Skin epidermis (tissue), 12 donors: ENCODE measurements at regions not wholly inside any gene's neighbourhood (a gene's known extent, or its start where the extent isn't known, plus 50 kb on each side); places are given as distances from the start of the nearest gene placed in this dataset.
"Not testable (repeated sequence)": the region's sequence is repeated elsewhere in the genome, so short reads cannot be mapped to it uniquely, and the experiment has no call there.

Source experiments
- H3K27ac ChIP-seq, 21 experiments: fragments of 200-600 bp; sonication (generic) in 11 of 21; one replicate each; pipeline ENCODE4 v1.5.0; 2020; ENCODE audit warnings: mild to moderate bottlenecking in 3 of 21, inconsistent platforms in 2 of 21, moderate library complexity in 2 of 21
- H3K4me3 ChIP-seq, 7 experiments: fragments of 200-600 bp; sonication (generic) in 2 of 7; one replicate each; pipeline ENCODE4 v1.5.0; 2020; ENCODE audit warnings: inconsistent platforms in 2 of 7, mild to moderate bottlenecking in 2 of 7, moderate library complexity in 1 of 7

DNA sequence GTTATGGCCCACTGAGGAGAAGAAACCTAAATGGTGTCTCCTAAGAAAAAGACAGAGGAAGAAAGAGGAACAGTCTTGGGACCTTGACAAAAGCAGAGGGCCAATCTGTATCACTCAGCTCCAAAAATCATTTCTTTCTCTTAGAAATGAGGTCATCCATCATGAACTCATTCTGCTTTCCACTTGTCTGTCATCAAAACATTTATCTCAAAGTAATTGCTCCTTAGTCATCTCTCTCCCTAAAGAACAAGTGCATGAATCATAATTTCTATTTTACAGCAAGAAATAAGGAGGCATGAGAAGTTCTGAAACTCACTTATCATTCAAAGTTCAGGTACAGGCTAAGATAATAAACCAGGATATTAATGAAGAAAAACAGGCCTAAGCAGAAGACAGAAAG is 375.6 kb downstream of the KCNA4 start:
- no peak overlapping the region for H3K4me3 ChIP-seq
- no peak overlapping the region for H3K27ac ChIP-seq

DNA sequence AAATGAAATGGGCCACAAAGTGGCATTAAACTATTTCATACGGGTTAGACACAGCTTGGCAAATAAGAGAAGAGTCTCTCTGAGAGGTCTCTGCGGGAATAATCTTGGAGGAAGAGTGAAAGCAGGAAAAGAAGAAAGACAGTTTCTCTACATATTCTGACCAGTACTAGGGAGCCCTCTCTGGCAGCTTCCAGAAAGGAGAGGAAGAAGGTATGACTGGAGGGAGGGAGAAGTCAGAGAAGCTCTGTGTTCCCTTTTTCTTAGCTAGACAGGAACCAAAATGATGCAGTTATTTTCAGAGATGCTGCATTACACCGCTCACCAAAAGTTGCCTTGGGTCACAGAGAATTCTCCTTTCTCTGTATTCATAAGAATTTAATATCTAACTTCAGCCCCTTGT is 382.1 kb downstream of the KCNA4 start:
- Histone ChIP-seq H3K4me3 (no peak overlapping the region), H3K27ac (no peak overlapping the region)

DNA sequence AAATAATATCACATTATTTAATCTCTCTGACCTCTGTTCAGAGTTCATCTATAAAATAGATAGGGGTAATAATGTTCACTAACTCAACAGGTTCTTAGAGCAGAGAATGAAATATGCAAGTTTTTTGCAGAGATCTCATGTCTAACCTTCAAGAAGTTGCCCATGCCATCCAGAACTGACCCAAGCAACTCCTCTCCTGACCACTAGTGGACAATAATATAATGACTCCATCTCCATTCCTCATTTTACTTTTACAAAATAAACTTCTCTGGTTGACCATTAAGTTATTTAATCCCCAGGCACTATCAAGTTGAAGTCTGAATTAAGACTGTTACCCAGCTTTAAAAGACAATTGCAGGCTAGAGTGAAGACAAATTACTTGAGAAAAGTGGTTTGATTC is 382.6 kb downstream of the KCNA4 start:
- no peak overlapping the region for H3K27ac ChIP-seq

DNA sequence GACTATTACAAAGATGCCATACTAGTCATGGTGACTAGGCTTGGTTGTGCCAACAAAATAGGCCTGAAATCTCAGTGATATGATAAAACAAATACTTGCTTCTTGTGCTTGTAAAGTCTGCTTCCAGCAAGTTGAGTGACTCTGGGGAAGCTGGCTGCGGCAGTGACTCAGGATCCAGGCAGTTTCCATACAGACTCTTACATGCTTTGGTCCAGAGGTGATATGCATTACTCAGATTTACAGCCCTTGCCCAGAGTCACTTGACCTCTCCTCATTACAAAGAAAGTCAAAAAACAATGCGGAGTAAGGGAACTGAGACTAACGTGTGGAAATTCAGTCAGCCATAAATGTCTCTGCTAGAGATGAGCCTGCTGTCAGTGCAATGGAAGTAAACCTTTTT is 387.5 kb downstream of the KCNA4 start:
- no peak overlapping the region for H3K27ac ChIP-seq
- H3K4me3 ChIP-seq = no peak overlapping the region

More for the DNA sequence above, 382.6 kb downstream of the KCNA4 start:
- H3K4me3 ChIP-seq = no peak overlapping the region

DNA sequence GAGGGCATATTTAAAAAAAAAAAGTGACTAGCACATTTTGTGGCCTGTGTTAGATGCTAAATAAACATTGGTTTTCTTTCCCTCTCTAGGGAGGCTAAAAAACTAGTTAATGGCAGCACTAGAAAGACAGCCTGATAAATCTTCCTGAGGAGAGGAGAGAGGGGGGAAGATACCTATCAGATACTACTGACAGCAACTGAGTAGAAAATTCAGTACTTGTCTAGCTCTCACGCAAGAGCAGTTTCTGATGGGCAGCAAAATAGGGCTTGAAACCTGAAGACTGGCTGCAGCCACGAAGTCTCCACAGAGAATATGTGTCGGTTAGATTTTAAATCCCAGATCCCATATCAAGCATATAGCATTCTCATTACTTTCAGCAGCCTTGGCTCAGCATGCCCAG is 388.2 kb downstream of the KCNA4 start:
- Histone ChIP-seq H3K4me3 (no peak overlapping the region), H3K27ac (no peak overlapping the region)

DNA sequence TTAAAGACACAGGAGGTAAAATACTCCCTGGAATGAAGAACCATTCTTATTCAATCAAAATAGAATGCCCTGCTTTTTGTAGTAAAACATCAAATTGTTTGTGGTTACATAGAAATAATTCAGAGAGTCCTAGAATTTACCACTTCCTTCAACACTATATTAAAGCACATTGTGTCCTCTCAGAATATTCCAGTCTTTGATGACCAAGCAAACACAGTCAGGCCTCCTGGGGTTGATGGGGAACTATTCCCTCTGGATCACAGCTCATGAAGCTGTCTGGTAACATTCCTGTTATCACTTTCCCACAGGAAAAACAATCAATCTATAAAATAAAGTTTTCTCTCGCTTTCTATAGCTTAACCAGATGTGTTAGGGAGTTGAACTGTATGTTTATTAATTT is 389.3 kb downstream of the KCNA4 start:
- Histone ChIP-seq H3K4me3 (no peak overlapping the region), H3K27ac (no peak overlapping the region)

DNA sequence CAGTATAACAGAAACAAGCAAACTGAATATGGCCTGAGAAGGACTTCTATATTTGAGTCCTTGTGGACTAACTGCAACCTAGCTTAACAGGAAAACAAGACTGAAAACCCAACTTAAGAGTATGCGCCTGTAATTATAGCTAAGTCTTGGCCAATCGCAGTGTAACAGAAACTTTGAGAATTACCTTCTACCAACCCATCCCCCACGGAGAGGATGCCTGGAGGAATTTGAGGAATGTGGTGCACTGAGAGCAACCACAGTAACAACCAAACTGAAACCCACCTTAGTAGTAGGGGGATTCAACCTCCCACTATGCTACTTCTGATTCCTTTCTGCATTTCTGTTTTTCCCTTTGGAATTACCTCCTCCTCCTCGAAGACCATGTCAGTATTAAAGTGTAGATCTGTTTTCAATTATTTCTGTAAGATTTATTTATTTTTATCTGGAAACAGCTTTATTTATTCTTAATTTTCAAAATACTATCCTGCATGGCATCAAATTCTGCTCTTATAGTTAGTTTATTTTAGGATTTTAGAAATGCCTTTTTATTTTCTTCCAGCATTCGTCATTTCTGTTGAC is 393.6 kb downstream of the KCNA4 start:
- H3K4me3 ChIP-seq = no peak overlapping the region
- no peak overlapping the region for H3K27ac ChIP-seq

DNA sequence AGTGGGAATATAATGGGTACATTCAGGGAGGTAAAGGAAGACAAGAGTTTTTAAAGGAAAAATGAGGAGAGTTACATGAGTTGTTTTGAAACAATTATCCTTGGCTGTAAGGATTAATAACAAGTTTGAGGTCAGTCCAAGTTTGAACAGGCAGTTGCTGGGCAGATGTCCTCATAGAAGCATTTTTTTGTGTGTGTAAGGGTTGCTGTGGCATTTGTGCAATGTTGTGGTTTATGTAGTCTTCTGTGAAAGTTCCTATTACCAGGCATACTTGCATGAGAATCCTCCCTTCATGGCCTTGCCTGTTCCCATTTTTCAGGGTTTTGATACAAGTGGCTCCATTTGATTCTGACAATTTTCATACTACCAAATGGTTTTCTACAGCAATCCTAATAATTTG is 400.2 kb downstream of the KCNA4 start:
- H3K27ac ChIP-seq = no peak overlapping the region

DNA sequence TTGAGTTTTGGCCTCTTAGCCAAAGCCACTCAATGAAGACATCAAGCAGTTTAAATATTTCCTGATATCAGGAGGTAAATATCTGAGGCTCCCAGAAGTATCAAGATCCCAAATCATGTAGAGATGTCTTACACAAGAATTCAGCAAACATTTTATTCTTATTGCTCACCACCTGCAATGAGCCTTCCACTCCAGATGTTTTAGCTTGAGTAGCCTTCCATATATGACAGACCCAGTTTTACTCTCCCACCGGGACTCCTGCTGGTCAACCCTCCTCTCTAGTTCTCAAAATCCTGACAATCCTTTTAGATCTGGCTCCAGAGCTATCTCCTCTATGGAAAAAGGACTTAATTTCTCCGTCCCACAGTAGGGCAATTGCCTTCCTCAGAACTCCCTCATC is 404.4 kb downstream of the KCNA4 start:
- Histone ChIP-seq H3K4me3 (no peak overlapping the region), H3K27ac (no peak overlapping the region)

More for the DNA sequence above, 400.2 kb downstream of the KCNA4 start:
- H3K4me3 ChIP-seq = no peak overlapping the region

DNA sequence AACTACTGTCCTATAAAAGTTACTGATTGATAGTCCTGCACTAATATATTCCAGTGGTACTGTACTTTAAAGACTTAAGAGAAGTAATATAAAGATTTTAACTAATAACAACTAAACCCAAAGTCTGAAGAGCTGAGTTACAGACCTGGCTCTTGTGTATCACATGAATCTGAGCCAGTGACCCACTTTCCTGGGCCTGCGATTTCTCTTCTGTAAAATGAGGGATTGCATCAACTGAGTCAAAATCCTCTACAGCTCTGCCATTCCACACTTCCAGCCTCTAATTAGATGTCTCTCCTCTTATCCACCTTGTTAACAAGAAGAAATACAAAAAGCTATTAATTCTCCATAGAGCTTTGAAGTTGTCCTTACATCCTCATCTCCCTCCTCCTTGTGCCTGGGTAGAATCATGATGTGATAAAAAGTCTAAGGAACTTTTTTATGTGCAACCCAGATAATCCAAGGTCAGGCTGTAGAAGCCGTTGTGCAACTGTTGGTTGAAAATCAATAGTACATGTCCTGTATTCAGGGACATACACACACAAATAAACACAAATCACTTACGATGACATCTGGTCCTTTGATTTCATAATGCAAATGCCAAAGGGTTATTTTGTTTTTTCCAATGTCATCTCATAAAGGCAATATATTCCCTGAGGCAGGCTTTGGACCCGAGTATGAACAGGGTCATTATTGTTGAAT is 410.3 kb downstream of the KCNA4 start:
- H3K27ac ChIP-seq = no peak overlapping the region
- H3K4me3 ChIP-seq = no peak overlapping the region

DNA sequence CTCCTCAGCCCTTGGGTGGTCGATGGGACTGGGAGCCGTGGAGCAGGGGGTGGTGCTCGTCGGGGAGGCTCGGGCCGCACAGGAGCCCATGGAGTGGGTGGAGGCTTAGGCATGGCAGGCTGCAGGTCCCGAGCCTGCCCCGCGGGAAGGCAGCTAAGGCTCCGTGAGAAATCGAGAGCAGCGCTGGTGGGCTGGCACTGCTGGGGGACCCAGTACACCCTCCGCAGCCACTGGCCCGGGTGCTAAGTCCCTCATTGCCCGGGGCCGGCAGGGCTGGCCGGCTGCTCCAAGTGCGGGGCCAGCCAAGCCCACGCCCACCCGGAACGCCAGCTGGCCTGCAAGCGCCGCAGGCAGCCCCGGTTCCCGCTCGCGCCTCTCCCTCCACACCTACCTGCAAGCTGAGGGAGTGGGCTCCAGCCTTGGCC is 416.7 kb downstream of the KCNA4 start:
- not testable (repeated sequence) for H3K27ac ChIP-seq, H3K4me3 ChIP-seq

DNA sequence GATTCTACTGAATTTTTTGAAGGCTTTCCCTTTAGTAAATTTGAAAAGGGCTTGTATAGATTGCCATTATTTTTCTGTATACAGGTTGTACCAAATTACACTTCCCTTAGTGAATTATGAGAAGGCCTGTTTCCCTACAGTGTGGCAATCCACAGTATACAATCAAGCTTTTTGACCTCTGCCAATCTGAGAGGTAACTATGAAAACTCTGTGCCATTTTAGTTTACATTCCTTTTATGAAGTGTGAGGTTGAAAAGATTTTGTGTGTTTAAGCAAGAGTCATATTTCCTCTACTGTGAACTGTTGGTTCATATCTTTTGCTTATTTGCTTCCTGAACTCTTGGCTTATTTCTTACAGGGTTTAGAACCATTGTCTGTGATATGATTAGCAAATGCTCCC is 432.5 kb downstream of the KCNA4 start:
- H3K4me3 ChIP-seq = no peak overlapping the region
- no peak overlapping the region for H3K27ac ChIP-seq

DNA sequence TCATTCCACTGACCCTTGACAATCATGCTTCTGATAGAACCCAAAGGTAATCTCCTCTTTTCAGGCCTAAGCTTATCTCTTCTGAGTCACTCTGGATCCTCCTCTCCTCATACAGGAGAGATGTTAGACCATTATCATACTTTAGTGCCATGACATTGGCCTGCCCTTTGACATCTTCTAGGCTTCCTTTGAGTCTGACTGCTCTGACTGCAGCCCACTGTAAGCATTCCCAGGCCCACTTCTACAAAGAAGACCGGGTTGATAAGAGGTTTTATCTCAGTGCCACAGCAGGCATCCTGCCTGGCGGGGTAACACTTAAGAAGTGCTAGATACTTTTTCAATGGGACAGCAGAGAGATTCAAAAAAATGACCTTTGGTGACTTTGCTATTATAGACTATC is 438.0 kb downstream of the KCNA4 start:
- H3K27ac ChIP-seq = no peak overlapping the region
- no peak overlapping the region for H3K4me3 ChIP-seq

DNA sequence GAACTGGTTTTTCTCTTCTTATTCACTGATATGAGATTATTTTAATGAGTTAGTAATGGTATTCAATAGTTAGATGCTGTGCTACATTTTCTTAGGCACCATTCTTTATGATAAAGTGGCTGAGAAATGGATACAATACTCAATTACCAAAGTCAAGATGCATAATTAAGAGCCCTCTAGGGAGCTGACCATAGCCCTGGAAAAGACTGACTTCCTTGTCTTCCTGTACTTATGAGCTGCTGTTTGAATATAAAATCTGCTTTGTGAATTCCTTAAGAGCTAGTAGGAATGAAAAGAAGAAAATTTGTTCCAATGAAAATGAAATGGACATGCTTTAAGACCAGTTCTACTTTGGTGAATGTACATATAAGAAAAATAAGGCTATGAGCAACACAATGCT is 452.3 kb downstream of the KCNA4 start:
- Histone ChIP-seq H3K4me3 (no peak overlapping the region), H3K27ac (no peak overlapping the region)

DNA sequence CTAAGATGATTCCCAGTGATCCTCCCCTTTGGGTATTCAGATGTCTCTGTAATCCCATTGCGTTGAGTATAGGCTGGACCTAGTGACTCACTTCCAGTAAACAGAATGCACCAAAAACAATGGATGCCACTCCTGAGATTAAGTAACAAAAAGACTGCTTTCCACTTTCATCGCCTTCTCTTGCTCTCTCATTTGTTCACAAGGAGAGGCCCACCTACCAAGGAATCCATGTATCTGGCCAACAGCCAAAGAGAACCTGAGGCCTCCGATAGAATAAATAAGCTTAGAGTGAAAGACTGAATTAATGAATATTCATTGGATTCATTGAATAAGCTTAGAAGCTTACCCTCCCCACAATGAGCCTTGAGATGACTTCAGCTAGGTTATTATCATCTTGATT is 454.6 kb downstream of the KCNA4 start:
- Histone ChIP-seq H3K27ac (no peak overlapping the region), H3K4me3 (no peak overlapping the region)

DNA sequence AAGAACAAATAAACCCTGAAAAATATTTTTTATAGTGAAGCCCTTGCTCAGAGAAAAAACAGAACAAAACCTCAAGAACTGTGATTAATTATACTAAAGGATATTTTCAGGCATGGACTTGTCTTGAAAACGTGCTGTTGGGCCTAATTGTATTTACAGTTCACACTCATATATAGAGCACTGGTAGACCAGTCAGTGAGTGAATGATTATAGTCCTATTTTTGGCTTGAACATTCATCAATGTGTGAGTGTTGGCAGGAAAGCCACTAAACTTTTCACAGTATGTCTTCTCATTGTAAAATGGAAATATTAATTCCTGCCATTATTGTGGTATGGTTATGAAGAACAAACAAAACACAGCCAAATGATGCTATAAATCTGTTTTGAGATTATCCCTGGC is 462.8 kb downstream of the KCNA4 start:
- Histone ChIP-seq H3K27ac (no peak overlapping the region), H3K4me3 (no peak overlapping the region)

DNA sequence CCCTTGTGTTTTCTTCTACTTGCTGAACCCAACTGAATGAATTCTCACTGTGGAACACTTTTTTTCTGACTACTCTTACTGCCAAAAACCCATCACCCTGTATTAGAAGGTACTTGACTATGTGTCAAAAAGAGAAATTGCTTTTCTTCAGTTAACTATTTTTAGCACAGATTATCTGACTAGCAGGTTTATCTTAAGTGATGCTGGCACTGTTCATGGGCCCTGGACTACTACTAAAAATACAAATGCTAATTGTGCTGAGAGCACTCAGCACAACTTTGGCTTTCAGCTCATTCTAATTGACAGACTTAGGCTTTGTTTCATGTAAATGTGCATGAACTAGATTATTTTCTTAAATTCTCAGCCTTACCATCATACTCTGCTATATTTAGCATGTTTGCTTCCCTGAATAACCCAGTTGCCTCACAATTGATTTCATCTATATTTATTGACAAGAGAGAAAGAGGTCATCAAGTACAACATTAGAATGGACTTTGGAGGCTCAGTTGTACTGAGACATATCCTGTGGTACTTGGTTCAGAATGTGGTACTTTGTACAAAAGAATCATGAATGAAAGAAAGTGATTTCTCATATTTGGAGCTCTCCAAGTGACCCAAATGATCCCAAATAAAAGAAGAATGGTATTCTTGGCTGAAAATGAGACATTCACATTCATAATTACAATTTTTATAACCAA is 478.3 kb downstream of the KCNA4 start:
- H3K27ac ChIP-seq = no peak overlapping the region

DNA sequence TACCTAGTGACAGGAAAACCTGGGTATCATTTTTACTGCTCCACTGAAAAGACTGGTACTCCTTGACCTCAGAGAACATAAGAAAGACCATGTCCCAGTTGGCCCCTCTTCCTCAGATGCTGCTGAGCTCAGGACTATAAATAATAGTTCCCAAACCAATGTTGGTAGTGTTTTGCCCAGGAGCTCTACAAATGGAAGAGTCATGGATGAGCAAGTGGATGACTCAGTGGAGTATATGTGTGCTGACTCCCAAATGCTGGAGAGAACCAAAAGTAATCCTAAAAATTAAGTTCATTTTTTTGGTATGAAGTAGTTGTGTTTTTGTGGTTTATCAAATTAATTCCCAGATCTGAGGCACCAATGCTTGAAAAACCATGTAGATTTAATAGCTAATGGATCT is 482.0 kb downstream of the KCNA4 start:
- Histone ChIP-seq H3K4me3 (no peak overlapping the region), H3K27ac (no peak overlapping the region)

More for the DNA sequence above, 478.3 kb downstream of the KCNA4 start:
- no peak overlapping the region for H3K4me3 ChIP-seq

DNA sequence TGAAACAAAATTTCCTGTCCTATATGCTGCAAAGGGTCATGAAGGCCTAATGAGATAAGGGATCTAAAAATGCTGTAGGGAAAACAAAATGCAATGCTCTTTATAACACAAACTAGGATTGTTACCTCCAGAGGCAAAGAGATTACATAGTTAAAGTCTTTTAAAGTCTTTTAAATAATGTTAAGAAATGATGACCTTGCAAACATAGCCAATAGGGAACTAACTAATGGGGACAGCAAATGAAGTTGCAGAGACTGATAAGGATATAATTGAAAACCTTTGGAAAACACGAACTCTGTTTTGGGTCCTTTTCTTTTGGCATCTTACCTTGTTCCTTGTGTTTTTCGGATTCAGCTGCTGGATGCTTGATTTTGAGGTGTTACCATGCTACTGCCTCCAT is 485.9 kb downstream of the KCNA4 start:
- no peak overlapping the region for H3K4me3 ChIP-seq
- no peak overlapping the region for H3K27ac ChIP-seq

DNA sequence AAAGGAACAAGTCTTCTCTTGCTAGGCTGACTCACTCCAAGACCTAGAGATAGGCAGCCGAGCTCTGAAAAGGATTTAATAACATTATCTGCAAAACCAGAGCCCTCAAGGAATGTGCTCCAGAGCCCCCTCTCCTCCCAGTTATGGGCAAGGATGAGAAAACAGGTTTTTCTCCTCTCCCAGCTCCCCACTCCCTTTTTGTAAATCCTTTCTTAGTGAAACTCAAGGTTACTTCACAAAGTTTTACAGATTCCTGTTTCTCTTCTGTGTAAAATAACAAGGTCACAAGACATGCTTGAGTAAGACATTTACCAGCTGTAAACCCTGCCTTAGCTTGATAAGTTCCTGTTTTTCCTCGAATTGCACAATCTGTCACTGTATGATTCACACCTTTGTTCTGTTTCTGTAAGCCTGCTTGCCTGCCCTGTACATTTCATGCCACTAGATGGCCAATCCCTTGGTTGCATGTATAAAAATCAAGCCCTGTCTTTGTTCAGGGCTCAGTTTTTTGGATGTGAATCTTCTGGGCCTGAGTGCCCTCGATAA is 489.4 kb downstream of the KCNA4 start:
- H3K27ac ChIP-seq = no peak overlapping the region
- no peak overlapping the region for H3K4me3 ChIP-seq
